Pulmonary artery endothelial cell (primary cell): ENCODE measurements at regions not wholly inside any gene's neighbourhood (a gene's known extent, or its start where the extent isn't known, plus 50 kb on each side); places are given as distances from the start of the nearest gene placed in this dataset.
A peak's percentile ranks its signal among the peaks of the same experiment; 100 is the strongest.

Experiments
- DNase-seq: peaks from one replicate; pipeline ENCODE4 v3.0.0-alpha.2; 2011; ENCODE audit warnings: low read depth, low spot score

DNA sequence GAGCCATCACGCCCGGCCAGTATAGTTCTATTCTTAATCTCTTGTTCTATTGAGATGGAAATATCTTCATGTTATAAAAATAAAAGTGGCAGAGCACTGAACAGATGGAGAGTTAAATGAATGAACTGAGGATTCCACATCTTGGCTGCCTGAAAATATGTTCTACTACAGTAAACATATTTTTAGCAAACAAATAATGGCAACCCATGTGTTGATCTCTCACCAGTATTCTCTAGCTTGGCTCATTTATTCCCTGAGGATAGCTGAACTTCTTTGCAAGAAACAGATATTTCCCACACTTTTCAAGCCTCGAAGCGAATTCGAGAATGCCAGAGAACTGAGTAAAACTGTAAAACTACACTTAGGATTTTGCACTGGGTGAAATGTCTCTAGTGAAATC lies 58.9 kb downstream of the DIRAS3 start:
- DNase-seq = no peak

DNA sequence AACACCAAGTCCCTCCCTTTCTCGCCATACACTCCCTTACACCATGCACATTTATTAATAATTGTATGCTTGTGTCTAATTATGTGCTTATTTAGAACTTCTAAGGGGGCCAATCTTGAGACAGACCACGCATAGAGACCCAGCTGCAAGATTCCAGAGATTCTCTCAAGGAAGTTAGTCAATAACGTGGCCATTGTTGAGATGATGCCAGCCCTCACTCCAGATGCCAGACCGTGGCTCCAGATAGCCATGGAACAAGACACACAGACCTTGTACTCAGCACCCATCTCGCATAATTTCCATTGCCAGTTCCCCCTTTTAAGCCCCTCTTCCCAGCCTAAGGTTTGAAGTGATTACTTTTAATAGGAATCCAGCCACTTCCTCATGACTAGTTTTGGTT lies 62.4 kb downstream of the DIRAS3 start:
- DNase-seq = no peak

DNA sequence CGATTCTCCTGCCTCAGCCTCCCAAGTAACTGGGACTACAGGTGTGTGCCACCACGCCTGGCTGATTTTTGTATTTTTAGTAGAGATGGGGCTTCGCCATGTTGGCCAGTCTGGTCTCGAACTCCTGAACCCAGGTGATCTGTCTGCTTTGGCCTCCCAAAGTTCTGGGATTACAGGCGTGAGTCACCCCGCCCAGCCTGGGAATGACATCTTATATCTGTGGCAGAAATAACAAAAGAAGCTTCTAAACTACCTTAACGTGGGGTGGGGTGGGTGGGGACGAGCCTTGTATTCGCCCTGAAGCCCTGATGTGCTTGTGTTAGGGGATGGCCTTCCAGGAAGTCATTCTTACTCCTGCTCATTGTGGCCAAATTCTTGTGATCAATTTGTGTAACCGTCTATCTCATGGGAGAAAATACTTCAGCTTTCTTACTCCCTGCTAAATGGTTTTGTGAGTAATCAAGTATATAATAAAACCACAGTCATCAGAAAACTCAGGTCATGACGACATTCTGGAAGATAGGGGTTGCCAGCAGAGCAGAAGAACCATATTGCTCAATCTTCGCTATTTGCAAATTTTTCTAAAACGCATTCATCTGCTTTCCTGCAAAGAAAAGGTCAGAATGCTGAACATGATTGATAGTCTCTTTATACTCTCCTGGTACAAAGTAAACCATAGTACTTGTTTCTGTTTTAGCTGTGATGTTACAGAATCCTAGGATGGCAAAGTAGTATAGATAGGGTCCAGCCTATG lies 63.2 kb downstream of the DIRAS3 start:
- DNase-seq = no peak

DNA sequence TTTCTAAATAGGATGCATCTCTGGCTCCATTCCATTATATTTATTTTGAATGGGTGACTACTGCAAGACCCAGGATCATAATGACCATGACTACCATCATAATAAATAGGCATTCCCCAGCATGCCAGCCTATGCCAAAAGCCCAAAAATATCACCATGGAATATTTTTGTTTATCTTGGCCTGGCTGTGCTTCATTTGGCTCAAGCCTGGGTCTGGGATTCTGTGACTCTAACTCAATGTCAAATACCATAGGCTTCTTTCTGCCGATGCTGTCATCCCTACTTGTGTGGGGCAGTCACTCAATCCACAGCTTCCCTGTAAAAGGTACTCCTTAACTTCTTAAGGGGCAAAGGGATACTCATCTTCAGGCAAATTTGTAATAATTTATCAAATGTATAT lies 66.6 kb downstream of the DIRAS3 start:
- no peak for DNase-seq

- DNase-seq = no peak
Measured at GRCh38 chr1:67980028-67980427, 70.4 kb downstream of the DIRAS3 start.

- no peak for DNase-seq
Measured at GRCh38 chr1:67979532-67979931, 70.9 kb downstream of the DIRAS3 start.

- no peak for DNase-seq
Measured at GRCh38 chr1:67978890-67979516, 71.4 kb downstream of the DIRAS3 start.

DNA sequence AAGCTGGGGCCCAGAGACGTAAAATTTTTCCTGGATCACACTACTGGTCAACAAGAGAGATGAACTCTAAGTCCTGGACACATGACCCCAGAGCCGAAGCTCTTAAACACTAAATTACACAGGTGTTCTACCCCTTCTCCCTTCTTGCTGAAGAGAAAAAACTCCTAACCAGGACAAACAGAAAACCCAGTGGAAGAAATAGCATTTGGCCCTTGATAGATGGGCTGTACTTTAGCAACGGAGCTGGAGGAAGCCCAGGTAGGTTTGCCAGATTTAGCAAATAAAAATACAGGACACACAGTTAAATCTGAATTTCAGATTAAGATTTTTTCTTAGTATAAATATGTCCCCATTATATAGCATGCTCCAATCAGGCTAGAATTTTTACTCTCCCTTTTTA lies 72.7 kb downstream of the DIRAS3 start:
- DNase-seq = no peak

GRCh38 chr1:67973051-67973450 lies 77.4 kb downstream of the DIRAS3 start:
- DNase-seq = no peak

- DNase-seq = peak; percentile 15
Measured at GRCh38 chr1:67970088-67970487, 80.3 kb downstream of the DIRAS3 start.

DNA sequence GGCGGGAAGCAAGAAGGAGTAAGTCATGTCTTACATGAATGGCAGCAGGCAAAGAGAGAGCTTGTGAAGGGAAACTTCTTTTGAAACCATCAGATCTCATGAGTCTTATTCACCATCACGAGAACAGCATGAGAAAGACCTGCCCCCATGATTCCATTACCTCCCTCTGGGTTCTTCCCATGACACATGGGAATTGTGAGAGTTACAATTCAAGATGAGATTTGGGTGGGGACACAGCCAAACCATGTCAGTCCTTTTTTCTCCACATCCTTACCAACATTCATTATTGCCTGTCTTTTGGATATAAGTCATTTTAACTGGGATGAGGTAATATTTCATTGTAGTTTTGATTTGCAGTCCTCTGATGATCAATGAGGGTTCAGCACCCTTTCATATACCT lies 81.0 kb downstream of the DIRAS3 start:
- DNase-seq = no peak

DNA sequence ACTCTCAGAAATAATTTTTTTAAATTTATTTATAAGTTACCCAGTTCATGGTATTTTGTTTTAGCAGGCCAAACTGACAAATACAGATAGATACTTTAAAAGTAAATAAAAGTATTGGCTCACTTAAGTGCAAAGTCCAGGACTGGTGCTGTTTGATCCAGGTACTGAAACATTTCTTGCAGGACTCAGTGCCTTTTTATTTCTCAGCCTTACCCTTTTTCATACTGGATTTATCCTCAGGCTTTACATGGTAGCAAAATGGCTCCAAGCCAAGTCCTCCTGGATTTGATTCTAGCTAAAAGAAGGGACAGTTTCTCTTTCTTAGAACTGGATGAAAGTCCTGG lies 83.8 kb downstream of the DIRAS3 start:
- no peak for DNase-seq

DNA sequence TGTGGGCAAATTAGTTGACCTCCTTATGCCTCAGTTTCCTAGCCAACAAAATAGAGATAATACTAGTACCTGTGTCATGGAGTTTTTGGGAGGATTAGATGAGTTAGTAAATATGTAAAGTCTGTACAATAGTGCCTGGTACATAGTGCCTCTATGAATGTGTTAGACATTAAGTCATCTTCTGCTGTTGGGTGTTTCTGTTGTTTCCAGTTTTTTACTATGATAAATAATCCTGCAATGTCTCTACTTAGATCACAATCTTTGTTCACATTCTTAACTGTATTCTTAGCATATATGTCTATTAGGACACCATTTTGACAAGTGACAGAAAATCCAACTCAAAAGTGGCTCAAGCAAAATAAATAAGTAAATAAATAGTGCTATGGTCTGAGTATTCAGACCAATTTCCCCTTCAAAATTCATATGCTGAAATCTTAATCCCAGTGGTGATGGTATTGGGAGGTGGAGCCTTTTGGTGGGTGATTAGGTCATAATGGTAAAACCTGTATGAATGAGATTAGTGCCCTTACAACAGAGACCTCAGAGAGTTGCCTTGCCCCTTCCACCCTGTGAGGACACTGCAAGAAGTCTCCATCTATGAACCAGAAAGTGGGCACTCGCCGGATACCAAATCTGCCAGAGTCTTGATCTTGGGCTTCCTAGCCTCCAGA lies 84.3 kb downstream of the DIRAS3 start:
- DNase-seq = no peak

- DNase-seq = no peak
Measured at GRCh38 chr1:67963263-67963662, 87.2 kb downstream of the DIRAS3 start.

DNA sequence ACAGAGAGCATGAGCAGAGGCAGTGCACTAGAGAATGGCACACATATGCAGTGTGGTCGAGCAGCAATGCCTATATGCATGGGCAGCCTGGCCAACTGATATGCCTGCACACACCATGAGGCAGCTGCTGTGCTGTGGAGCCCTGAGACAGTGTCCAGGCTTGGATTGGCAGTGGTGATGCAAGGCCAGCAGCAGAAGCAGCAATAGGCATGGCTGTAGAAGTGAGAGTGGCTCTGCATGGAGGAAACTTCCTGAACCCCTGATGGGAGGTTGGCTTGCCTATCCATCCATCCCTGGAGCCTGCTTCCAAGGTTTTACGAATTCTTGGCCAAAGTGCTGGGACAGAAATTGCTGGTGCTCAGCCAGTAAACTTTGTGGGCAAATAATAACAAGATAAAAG lies 89.7 kb downstream of the DIRAS3 start:
- no peak for DNase-seq

DNA sequence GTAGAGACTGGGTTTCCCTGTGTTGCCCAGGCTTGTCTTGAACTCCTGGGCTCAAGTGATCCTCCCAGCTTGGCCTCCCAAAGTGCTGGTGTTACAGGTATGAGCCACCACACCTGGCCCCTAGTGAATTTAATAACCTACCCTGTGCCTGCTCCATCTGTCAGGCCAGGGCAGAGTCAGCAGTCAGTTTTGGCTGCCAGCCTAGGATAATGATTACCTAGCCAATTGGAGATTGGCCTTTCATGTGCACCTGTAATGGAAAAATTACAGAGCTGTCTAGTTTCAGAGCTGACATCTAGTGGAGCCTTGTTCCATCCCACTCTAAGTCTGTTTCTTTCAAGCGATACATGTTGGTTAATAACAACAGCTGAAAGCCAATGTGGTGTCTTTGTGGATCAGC lies 92.0 kb downstream of the DIRAS3 start:
- no peak for DNase-seq

DNA sequence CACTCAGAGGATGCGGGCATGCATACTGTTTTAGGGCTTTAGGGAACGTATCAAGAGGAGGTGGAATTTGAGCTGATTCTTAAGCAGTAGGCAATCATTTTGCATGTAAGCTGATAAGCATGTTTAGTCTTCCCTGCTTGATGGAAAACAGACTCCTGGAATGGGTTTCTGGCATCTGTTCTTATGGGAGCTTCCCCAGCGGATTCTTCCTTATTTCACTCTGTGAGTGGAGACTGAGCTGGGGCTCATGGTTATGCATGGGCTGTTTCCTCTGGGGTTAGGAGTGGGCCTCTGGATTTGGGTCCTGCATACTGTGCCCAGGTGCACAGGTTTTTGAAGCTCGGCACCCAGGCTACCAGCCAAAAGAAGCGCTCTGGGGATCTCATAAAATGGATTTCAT lies 93.4 kb downstream of the DIRAS3 start:
- no peak for DNase-seq

- DNase-seq = no peak
Measured at GRCh38 chr1:67956116-67956515, 94.3 kb downstream of the DIRAS3 start.

- no peak for DNase-seq
Measured at GRCh38 chr1:67955591-67955990, 94.8 kb downstream of the DIRAS3 start.

DNA sequence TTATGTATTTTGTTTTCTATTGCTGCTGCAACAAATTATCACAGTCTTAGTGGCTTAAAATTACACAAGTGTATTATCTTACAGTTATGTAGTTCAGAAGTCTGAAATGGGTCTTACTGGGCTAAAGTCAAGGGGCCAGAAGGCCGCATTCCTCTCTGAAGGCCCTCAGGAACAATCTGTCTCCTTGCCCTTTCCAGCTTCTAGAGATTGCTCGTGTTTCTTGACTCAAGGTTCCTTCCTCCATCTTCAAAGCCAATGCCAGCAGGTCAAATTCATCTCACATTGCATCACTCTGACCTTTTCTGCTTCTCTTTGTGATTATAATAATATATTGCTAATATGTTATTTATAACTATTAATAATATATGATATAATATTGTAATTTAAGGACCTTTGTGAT lies 97.1 kb downstream of the DIRAS3 start:
- DNase-seq = peak; percentile 75

DNA sequence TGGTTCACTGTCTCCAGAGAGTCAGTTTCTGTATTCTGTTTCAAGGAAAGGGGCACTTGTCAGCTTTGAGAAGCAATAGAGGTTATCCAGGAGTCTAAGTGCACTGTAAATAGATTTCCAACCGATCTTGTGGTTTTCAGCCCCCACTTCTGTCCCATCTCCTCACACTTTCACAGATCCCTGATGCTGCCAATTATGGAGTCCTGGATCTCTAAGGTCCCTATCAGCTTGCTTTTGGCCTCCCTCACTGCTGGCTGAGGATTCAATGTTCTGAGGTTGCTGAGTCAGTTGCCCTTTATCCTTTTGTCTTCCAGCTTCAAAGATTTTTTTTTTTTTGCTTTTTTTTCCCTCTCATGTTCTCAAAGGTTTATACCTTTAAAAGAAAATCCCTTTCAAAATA lies 98.4 kb downstream of the DIRAS3 start:
- DNase-seq = no peak

- DNase-seq = no peak
Measured at GRCh38 chr1:67951014-67951413, 99.4 kb downstream of the DIRAS3 start.
